ENCODE measurements at regions not wholly inside any gene's neighbourhood (a gene's known extent, or its start where the extent isn't known, plus 50 kb on each side); places are given as distances from the start of the nearest gene placed in this dataset.

- TF ChIP-seq EZH2 (IDR thresholded peaks at IDR 0.05; ENCODE audit: low read depth, unreplicated experiment) (no peak), ZNF114 (CRISPR knock-in tag; IDR thresholded peaks at IDR 0.05) (no peak), EZH2phosphoT487 (IDR thresholded peaks at IDR 0.05; ENCODE audit: unreplicated experiment) (no peak), ZNF331 (CRISPR knock-in tag; IDR thresholded peaks at IDR 0.05; ENCODE audit: low read depth) (no peak)
Measured at GRCh38 chr21:16307256-16307655, 577.5 kb downstream of the USP25 start (continued).

- Histone ChIP-seq H2AFZ (no peak overlapping the region), H3K4me2 (no peak overlapping the region), H3F3A (replicated peaks; ENCODE audit: low read depth) (no peaks in the 10 kb centered on the region), H3K4me1 (ENCODE audit: insufficient read depth) (no peaks in the 10 kb centered on the region; the same call in 1 of the 2 replicates), H3K9me2 (ENCODE audit: insufficient read depth) (no peaks in the 10 kb centered on the region), H3K4me3 (no peak overlapping the region), H3K36me3 (ENCODE audit: insufficient read depth) (no peaks in the 10 kb centered on the region), H3K79me2 (replicated peaks; ENCODE audit: insufficient read depth) (no peaks in the 10 kb centered on the region), H3K27ac (ENCODE audit: low read depth) (no peak overlapping the region), H4K20me1 (replicated peaks; ENCODE audit: insufficient read depth) (no peaks in the 10 kb centered on the region), H3K27me3 (ENCODE audit: insufficient read depth) (no peaks in the 10 kb centered on the region)
- Mint-ChIP-seq H3K27me3 (ENCODE audit: insufficient read depth, low read depth, poor library complexity) (no peaks in the 10 kb centered on the region), H3K9me3 (no peaks in the 10 kb centered on the region), H3K4me1 (peaks cover 10% of the 10 kb centered on the region; the same call in 2 of the 3 replicates), H3K36me3 (ENCODE audit: low read depth) (no peaks in the 10 kb centered on the region), H3K27ac (no peak overlapping the region), H3K4me3 (no peak overlapping the region)
- TF ChIP-seq STAT1 (IDR thresholded peaks at IDR 0.05; ENCODE audit: unreplicated experiment) (no peak), CREB1 (CRISPR knock-in tag; IDR thresholded peaks at IDR 0.05; ENCODE audit: low read depth) (no peak), NANOG (IDR thresholded peaks at IDR 0.05; ENCODE audit: borderline replicate concordance) (no peak), ZNF462 (CRISPR knock-in tag; IDR thresholded peaks at IDR 0.05) (no peak), ZNF114 (CRISPR knock-in tag; IDR thresholded peaks at IDR 0.05) (no peak), EZH2phosphoT487 (IDR thresholded peaks at IDR 0.05; ENCODE audit: unreplicated experiment) (no peak), POLR2AphosphoS5 (IDR thresholded peaks at IDR 0.05; ENCODE audit: low read depth) (no peak), EZH2 (IDR thresholded peaks at IDR 0.05; ENCODE audit: low read depth, unreplicated experiment) (no peak), JUNB (IDR thresholded peaks at IDR 0.05; ENCODE audit: unreplicated experiment) (no peak), ZNF331 (CRISPR knock-in tag; IDR thresholded peaks at IDR 0.05; ENCODE audit: low read depth) (no peak), REST (IDR thresholded peaks at IDR 0.05; ENCODE audit: unreplicated experiment) (no peak)
- TF ChIP-seq, protein P1, sequence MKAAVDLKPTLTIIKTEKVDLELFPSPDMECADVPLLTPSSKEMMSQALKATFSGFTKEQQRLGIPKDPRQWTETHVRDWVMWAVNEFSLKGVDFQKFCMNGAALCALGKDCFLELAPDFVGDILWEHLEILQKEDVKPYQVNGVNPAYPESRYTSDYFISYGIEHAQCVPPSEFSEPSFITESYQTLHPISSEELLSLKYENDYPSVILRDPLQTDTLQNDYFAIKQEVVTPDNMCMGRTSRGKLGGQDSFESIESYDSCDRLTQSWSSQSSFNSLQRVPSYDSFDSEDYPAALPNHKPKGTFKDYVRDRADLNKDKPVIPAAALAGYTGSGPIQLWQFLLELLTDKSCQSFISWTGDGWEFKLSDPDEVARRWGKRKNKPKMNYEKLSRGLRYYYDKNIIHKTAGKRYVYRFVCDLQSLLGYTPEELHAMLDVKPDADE (IDR thresholded peaks at IDR 0.05), result no peak
- TF ChIP-seq, protein P2, sequence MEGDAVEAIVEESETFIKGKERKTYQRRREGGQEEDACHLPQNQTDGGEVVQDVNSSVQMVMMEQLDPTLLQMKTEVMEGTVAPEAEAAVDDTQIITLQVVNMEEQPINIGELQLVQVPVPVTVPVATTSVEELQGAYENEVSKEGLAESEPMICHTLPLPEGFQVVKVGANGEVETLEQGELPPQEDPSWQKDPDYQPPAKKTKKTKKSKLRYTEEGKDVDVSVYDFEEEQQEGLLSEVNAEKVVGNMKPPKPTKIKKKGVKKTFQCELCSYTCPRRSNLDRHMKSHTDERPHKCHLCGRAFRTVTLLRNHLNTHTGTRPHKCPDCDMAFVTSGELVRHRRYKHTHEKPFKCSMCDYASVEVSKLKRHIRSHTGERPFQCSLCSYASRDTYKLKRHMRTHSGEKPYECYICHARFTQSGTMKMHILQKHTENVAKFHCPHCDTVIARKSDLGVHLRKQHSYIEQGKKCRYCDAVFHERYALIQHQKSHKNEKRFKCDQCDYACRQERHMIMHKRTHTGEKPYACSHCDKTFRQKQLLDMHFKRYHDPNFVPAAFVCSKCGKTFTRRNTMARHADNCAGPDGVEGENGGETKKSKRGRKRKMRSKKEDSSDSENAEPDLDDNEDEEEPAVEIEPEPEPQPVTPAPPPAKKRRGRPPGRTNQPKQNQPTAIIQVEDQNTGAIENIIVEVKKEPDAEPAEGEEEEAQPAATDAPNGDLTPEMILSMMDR (conservative IDR thresholded peaks at IDR 0.05; ENCODE audit: low read depth in 2 of 2), result no peak
- no peak for ATAC-seq
- DNase-seq (ENCODE audit: low spot score), result no peak
Measured at GRCh38 chr21:16308269-16308668, 578.5 kb downstream of the USP25 start.

All from GM23338 (cell line).